CD8-positive, alpha-beta memory T cell (primary cell): ENCODE measurements at regions not wholly inside any gene's neighbourhood (a gene's known extent, or its start where the extent isn't known, plus 50 kb on each side); places are given as distances from the start of the nearest gene placed in this dataset.
A peak's percentile ranks its signal among the peaks of the same experiment; 100 is the strongest.

ENCODE experiments used
- CTCF ChIA-PET: fragments of 350-600 bp; sonication (Branson Sonifier 250); formaldehyde crosslinking; loops from one replicate; lab custom pipeline; 2021; ENCODE audit warnings: antibody characterized with exemption; lab: Charles Lee
- POLR2A ChIA-PET: fragments of 350-600 bp; sonication (Branson Sonifier 250); formaldehyde crosslinking; loops from one replicate; lab custom pipeline; 2021; ENCODE audit warnings: antibody characterized with exemption; lab: Charles Lee
- DNase-seq, 5 donors: peaks; one replicate each; pipeline versions ENCODE4 v3.0.0 to v3.0.0-alpha.2; 2020 to 2022; ENCODE audit warnings: mixed read lengths in 1 of 5
- H3K27ac ChIP-seq: one replicate; pipeline ENCODE4 v1.7.0; 2013; ENCODE audit warnings: low read depth, mild to moderate bottlenecking, low read length, moderate library complexity
- H3K27me3 ChIP-seq: 2 replicates; pipeline ENCODE4 v1.7.0; 2013; ENCODE audit warnings: low read length, mild to moderate bottlenecking; ENCODE audit not compliant: insufficient read depth, poor library complexity, severe bottlenecking
- H3K36me3 ChIP-seq: 2 replicates; pipeline ENCODE4 v1.7.0; 2013; ENCODE audit warnings: mild to moderate bottlenecking, low read length, moderate library complexity; ENCODE audit not compliant: insufficient read depth
- H3K4me1 ChIP-seq: 2 replicates; pipeline ENCODE4 v1.7.0; 2013; ENCODE audit warnings: mild to moderate bottlenecking, low read length, moderate library complexity; ENCODE audit not compliant: insufficient read depth
- H3K4me3 ChIP-seq: 2 replicates; pipeline ENCODE4 v1.7.0; 2013; ENCODE audit warnings: mild to moderate bottlenecking, low read length
- H3K9me3 ChIP-seq: 2 replicates; pipeline ENCODE4 v1.7.0; 2013; ENCODE audit warnings: mild to moderate bottlenecking, low read length
- H3K27ac Mint-ChIP-seq, 8 donors: one replicate each; pipeline ENCODE4 v1.8.0; 2020 to 2021; ENCODE audit warnings: mixed read lengths in 8 of 8, mild to moderate bottlenecking in 6 of 8, inconsistent platforms in 3 of 8, moderate library complexity in 3 of 8
- H3K27me3 Mint-ChIP-seq, 2 donors: one replicate each; pipeline ENCODE4 v1.8.0; 2020 to 2021; ENCODE audit warnings: mixed read lengths in 2 of 2, mild to moderate bottlenecking in 1 of 2, moderate library complexity in 1 of 2
- H3K36me3 Mint-ChIP-seq, 3 donors: one replicate each; pipeline ENCODE4 v1.8.0; 2020 to 2021; ENCODE audit warnings: mixed read lengths in 3 of 3, inconsistent platforms in 1 of 3, mild to moderate bottlenecking in 1 of 3
- H3K4me1 Mint-ChIP-seq, 3 donors: one replicate each; pipeline ENCODE4 v1.8.0; 2020 to 2021; ENCODE audit warnings: mixed read lengths in 3 of 3, inconsistent platforms in 1 of 3, mild to moderate bottlenecking in 1 of 3
- H3K4me3 Mint-ChIP-seq, 7 donors: one replicate each; pipeline ENCODE4 v1.8.0; 2020 to 2021; ENCODE audit warnings: mixed read lengths in 7 of 7, mild to moderate bottlenecking in 6 of 7, moderate library complexity in 4 of 7, inconsistent platforms in 2 of 7
- H3K9me3 Mint-ChIP-seq, 5 donors: one replicate each; pipeline ENCODE4 v1.8.0; 2020 to 2022; ENCODE audit warnings: mixed read lengths in 5 of 5, mild to moderate bottlenecking in 3 of 5, moderate library complexity in 2 of 5, inconsistent platforms in 1 of 5

- peaks cover 4% of the 10 kb centered on the region for H3K9me3 ChIP-seq
- H3K36me3 ChIP-seq: peaks cover 3% of the 10 kb centered on the region
- H3K27ac ChIP-seq: no peak overlapping the region
- H3K27me3 Mint-ChIP-seq: no peaks in the 10 kb centered on the region
- H3K27me3 ChIP-seq: no peaks in the 10 kb centered on the region
- no peak for DNase-seq
- H3K27ac Mint-ChIP-seq: peak overlapping the region; percentile 32 to 88 (median 63)
- peaks cover 32% of the 10 kb centered on the region for H3K4me1 ChIP-seq
- no peak overlapping the region for H3K4me3 ChIP-seq
- H3K4me3 Mint-ChIP-seq: peak overlapping the region in 3 of 7 donors; percentile 7 to 49 (median 48)
- peaks cover 65 to 78% (median 77%) of the 10 kb centered on the region in 3 donors for H3K4me1 Mint-ChIP-seq
- peaks cover 0 to 5% (median 3%) of the 10 kb centered on the region in 5 donors for H3K9me3 Mint-ChIP-seq
- peaks cover 13 to 63% (median 19%) of the 10 kb centered on the region in 3 donors for H3K36me3 Mint-ChIP-seq
- ChIA-PET POLR2A (interaction anchor here (0.7 to 1.1 kb wide), 2 partner anchors 11 to 90 kb away, joined by 3 to 4 read pairs; no protein-coding TSS in a partner anchor), CTCF (interaction anchor here (1.4 to 3.7 kb wide), 5 partner anchors 14 to 260 kb away, joined by 3 to 35 read pairs (median 6); no protein-coding TSS in a partner anchor)
Measured at GRCh38 chr7:131042269-131043160, 285.2 kb upstream of the MKLN1 start.

- Histone ChIP-seq H3K36me3 (peaks cover 7% of the 10 kb centered on the region), H3K9me3 (peaks cover 4% of the 10 kb centered on the region), H3K4me1 (peaks cover 48% of the 10 kb centered on the region), H3K27me3 (no peaks in the 10 kb centered on the region), H3K4me3 (no peak overlapping the region), H3K27ac (no peak overlapping the region)
- Mint-ChIP-seq H3K27me3 (peaks cover 0 to 4% of the 10 kb centered on the region in 2 donors), H3K9me3 (peaks cover 0 to 5% (median 3%) of the 10 kb centered on the region in 5 donors), H3K36me3 (peaks cover 13 to 76% (median 25%) of the 10 kb centered on the region in 3 donors), H3K4me3 (peak overlapping the region in 1 of 7 donors; percentile 51), H3K27ac (peak overlapping the region in 6 of 8 donors; percentile 23 to 81 (median 59)), H3K4me1 (peaks cover 71 to 80% (median 79%) of the 10 kb centered on the region in 3 donors)
- ChIA-PET CTCF (no interaction called here), POLR2A (no interaction called here)
- DNase-seq: no peak
Measured at GRCh38 chr7:131045526-131045925, 282.1 kb upstream of the MKLN1 start.

GRCh38 chr7:131046246-131046645 is 281.4 kb upstream of the MKLN1 start:
- peaks cover 49% of the 10 kb centered on the region for H3K4me1 ChIP-seq
- H3K4me3 ChIP-seq: no peak overlapping the region
- no peak for DNase-seq
- Mint-ChIP-seq H3K27me3 (peaks cover 0 to 4% of the 10 kb centered on the region in 2 donors), H3K4me1 (peaks cover 68 to 83% (median 81%) of the 10 kb centered on the region in 3 donors), H3K9me3 (peaks cover 0 to 5% (median 3%) of the 10 kb centered on the region in 5 donors), H3K27ac (peak overlapping the region in 7 of 8 donors; percentile 41 to 85 (median 77)), H3K36me3 (peaks cover 13 to 78% (median 27%) of the 10 kb centered on the region in 3 donors), H3K4me3 (peak overlapping the region in 3 of 7 donors; percentile 23 to 56 (median 45))
- peaks cover 4% of the 10 kb centered on the region for H3K9me3 ChIP-seq
- POLR2A ChIA-PET: interaction anchor here (0.6 to 0.7 kb wide), 2 partner anchors 120 to 1161 kb away, joined by 3 read pairs; no protein-coding TSS in a partner anchor
- H3K27me3 ChIP-seq: no peaks in the 10 kb centered on the region
- peaks cover 8% of the 10 kb centered on the region for H3K36me3 ChIP-seq
- H3K27ac ChIP-seq: no peak overlapping the region
- CTCF ChIA-PET: interaction anchor here (0.8 to 1.4 kb wide), 2 partner anchors 9 to 149 kb away, joined by 4 read pairs; no protein-coding TSS in a partner anchor

GRCh38 chr7:131047651-131048304 is 279.9 kb upstream of the MKLN1 start:
- Histone ChIP-seq H3K27me3 (no peaks in the 10 kb centered on the region), H3K4me3 (no peak overlapping the region), H3K36me3 (peaks cover 8% of the 10 kb centered on the region), H3K4me1 (peaks cover 57% of the 10 kb centered on the region), H3K9me3 (peaks cover 4% of the 10 kb centered on the region), H3K27ac (no peak overlapping the region)
- Mint-ChIP-seq H3K9me3 (peaks cover 0 to 5% (median 3%) of the 10 kb centered on the region in 5 donors), H3K27ac (peak overlapping the region in 6 of 8 donors; percentile 6 to 85 (median 51)), H3K4me3 (peak overlapping the region in 2 of 7 donors; percentile 1 to 17), H3K36me3 (peaks cover 13 to 75% (median 24%) of the 10 kb centered on the region in 3 donors), H3K4me1 (peaks cover 59 to 81% (median 78%) of the 10 kb centered on the region in 3 donors), H3K27me3 (peaks cover 0 to 4% of the 10 kb centered on the region in 2 donors)
- ChIA-PET POLR2A (interaction anchor here (1.1 kb wide), 1 partner anchor 10 kb away, joined by 3 read pairs; no protein-coding TSS in a partner anchor), CTCF (interaction anchor here (1.4 kb wide), 1 partner anchor 151 kb away, joined by 4 read pairs; no protein-coding TSS in a partner anchor)
- DNase-seq: no peak

GRCh38 chr7:131051304-131051703 is 276.4 kb upstream of the MKLN1 start:
- no peak overlapping the region for H3K4me3 ChIP-seq
- peaks cover 70 to 88% (median 87%) of the 10 kb centered on the region in 3 donors for H3K4me1 Mint-ChIP-seq
- H3K9me3 Mint-ChIP-seq: peaks cover 0 to 1% (median 0%) of the 10 kb centered on the region in 5 donors
- H3K4me1 ChIP-seq: peaks cover 86% of the 10 kb centered on the region
- H3K36me3 Mint-ChIP-seq: peaks cover 6 to 72% (median 21%) of the 10 kb centered on the region in 3 donors
- DNase-seq: no peak
- ChIA-PET CTCF (interaction anchor here (1.4 kb wide), 1 partner anchor 11 kb away, joined by 5 read pairs; no protein-coding TSS in a partner anchor), POLR2A (no interaction called here)
- no peak overlapping the region for H3K4me3 Mint-ChIP-seq
- H3K36me3 ChIP-seq: peaks cover 5% of the 10 kb centered on the region
- no peaks in the 10 kb centered on the region for H3K27me3 ChIP-seq
- H3K27ac ChIP-seq: no peak overlapping the region
- no peaks in the 10 kb centered on the region for H3K9me3 ChIP-seq
- no peak overlapping the region for H3K27ac Mint-ChIP-seq
- H3K27me3 Mint-ChIP-seq: peaks cover 0 to 10% of the 10 kb centered on the region in 2 donors

DNA sequence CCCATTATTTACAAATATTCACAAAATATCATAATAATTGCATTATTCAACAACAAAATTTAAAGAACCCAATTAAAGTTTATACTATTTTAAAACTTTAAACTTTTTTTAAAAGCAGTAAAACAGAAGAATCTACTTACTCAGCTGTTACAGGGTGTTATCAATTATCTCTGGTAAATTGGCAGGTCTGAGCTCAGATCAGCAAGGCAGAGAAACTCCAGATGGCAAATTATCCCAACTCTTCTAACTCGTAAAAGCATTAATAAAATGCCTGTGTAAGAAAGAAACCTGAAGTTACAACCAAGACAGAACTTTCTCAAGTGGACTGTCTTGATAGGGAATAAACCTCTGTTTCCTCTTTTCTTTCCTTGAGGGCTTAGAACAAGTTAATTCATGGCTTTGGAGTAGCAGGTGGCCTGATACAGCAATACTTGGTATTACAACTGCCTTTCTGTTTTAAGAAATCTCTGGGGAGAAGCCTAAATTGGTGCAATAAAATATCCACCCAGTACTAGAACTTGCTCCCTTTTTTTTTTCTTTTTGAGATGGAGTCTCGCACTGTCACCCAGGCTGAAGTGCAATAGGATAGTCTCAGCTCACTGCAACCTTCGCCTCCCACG is 275.3 kb upstream of the MKLN1 start:
- ChIA-PET POLR2A (no interaction called here), CTCF (interaction anchor here (1.4 kb wide), 1 partner anchor 25 kb away, joined by 3 read pairs; no protein-coding TSS in a partner anchor)
- H3K4me3 Mint-ChIP-seq: peak overlapping the region in 3 of 7 donors; percentile 10 to 22 (median 13)
- H3K4me1 Mint-ChIP-seq: peaks cover 72 to 88% (median 87%) of the 10 kb centered on the region in 3 donors
- peaks cover 0 to 10% of the 10 kb centered on the region in 2 donors for H3K27me3 Mint-ChIP-seq
- no peaks in the 10 kb centered on the region for H3K9me3 ChIP-seq
- peaks cover 93% of the 10 kb centered on the region for H3K4me1 ChIP-seq
- DNase-seq: no peak
- peaks cover 5% of the 10 kb centered on the region for H3K36me3 ChIP-seq
- no peaks in the 10 kb centered on the region for H3K27me3 ChIP-seq
- H3K27ac Mint-ChIP-seq: peak overlapping the region in 1 of 8 donors; percentile 36
- H3K27ac ChIP-seq: no peak overlapping the region
- no peak overlapping the region for H3K4me3 ChIP-seq
- peaks cover 5 to 67% (median 16%) of the 10 kb centered on the region in 3 donors for H3K36me3 Mint-ChIP-seq
- no peaks in the 10 kb centered on the region for H3K9me3 Mint-ChIP-seq

DNA sequence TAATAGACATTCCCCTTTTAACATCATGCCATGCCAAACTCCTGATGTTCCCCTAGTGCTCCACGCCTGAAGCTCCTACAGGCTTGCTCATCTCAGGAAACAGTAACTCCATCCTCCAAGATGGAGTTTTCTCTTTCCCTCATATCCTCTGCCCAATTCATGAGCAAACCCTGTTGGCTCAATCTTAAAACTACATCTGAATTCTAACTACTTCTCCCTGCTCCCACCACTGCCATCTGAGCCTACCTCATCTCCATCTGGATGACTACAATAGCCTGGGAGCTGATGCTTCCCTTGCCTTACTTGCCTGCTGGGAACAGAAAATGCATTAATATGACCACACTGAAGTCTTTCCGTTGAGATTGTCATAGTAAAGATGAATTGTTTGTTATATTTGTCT is 271.7 kb upstream of the MKLN1 start:
- H3K9me3 Mint-ChIP-seq: no peaks in the 10 kb centered on the region
- H3K36me3 Mint-ChIP-seq: peaks cover 5 to 53% (median 14%) of the 10 kb centered on the region in 3 donors
- CTCF ChIA-PET: interaction anchor here (1.2 to 2.0 kb wide), 4 partner anchors 10 to 159 kb away, joined by 3 to 8 read pairs (median 5); no protein-coding TSS in a partner anchor
- Histone ChIP-seq H3K4me1 (peaks cover 90% of the 10 kb centered on the region), H3K9me3 (no peaks in the 10 kb centered on the region), H3K27ac (no peak overlapping the region), H3K4me3 (peak overlapping the region; percentile 6), H3K36me3 (no peaks in the 10 kb centered on the region), H3K27me3 (no peaks in the 10 kb centered on the region)
- POLR2A ChIA-PET: interaction anchor here (1.7 kb wide), 1 partner anchor 50 kb away, joined by 10 read pairs; no protein-coding TSS in a partner anchor
- H3K4me3 Mint-ChIP-seq: peak overlapping the region; percentile 22 to 88 (median 77)
- no peak for DNase-seq
- peaks cover 58 to 84% (median 83%) of the 10 kb centered on the region in 3 donors for H3K4me1 Mint-ChIP-seq
- H3K27ac Mint-ChIP-seq: peak overlapping the region; percentile 16 to 97 (median 90)
- peaks cover 0 to 12% of the 10 kb centered on the region in 2 donors for H3K27me3 Mint-ChIP-seq
